Fibroblast of lung (primary cell): ENCODE measurements at regions not wholly inside any gene's neighbourhood (a gene's known extent, or its start where the extent isn't known, plus 50 kb on each side); places are given as distances from the start of the nearest gene placed in this dataset.

Experiments
- DNase-seq, 2 donors: peaks; one replicate each; pipeline versions ENCODE4 v3.0.0 to v3.0.0-alpha.2; 2010; ENCODE audit warnings: low read depth in 2 of 2
- H2AFZ ChIP-seq: 2 replicates; pipeline ENCODE4 v1.5.1; 2012; ENCODE audit warnings: low read length, control low read depth, inconsistent platforms
- H3K27ac ChIP-seq: 2 replicates; pipeline ENCODE4 v1.5.1; 2011; ENCODE audit warnings: low read length, control low read depth; ENCODE audit not compliant: insufficient read depth
- H3K27me3 ChIP-seq: 2 replicates; pipeline ENCODE4 v1.5.1; 2011; ENCODE audit warnings: mild to moderate bottlenecking, low read length; ENCODE audit not compliant: control insufficient read depth, insufficient read depth
- H3K36me3 ChIP-seq: 2 replicates; pipeline ENCODE4 v1.5.1; 2011; ENCODE audit warnings: low read length; ENCODE audit not compliant: control insufficient read depth, insufficient read depth
- H3K4me1 ChIP-seq: 2 replicates; pipeline ENCODE4 v1.5.1; 2011; ENCODE audit warnings: low read length; ENCODE audit not compliant: control insufficient read depth, insufficient read depth; ENCODE audit errors: extremely low read depth
- H3K4me2 ChIP-seq: 2 replicates; pipeline ENCODE4 v1.5.1; 2011; ENCODE audit warnings: low read length, control low read depth; ENCODE audit not compliant: insufficient read depth; ENCODE audit errors: extremely low read depth
- H3K4me3 ChIP-seq, 4 experiments: fragments of 200-600 bp in 1 of 4; sonication (generic) in 1 of 4; replicated peaks in 1 of 4; 2 replicates each; pipeline ENCODE4 v1.5.1; 2011 to 2016; ENCODE audit warnings: low read length in 4 of 4, low read depth in 3 of 4, mild to moderate bottlenecking in 3 of 4, control low read depth in 2 of 4, inconsistent platforms in 1 of 4, mixed read lengths in 1 of 4; ENCODE audit not compliant: insufficient read depth in 1 of 4; ENCODE audit errors: control extremely low read depth in 1 of 4
- H3K79me2 ChIP-seq: 2 replicates; pipeline ENCODE4 v1.5.1; 2012; ENCODE audit warnings: mild to moderate bottlenecking, low read length, inconsistent platforms; ENCODE audit not compliant: control insufficient read depth, insufficient read depth
- H3K9ac ChIP-seq: 2 replicates; pipeline ENCODE4 v1.5.1; 2011; ENCODE audit warnings: mild to moderate bottlenecking, low read length, control low read depth; ENCODE audit not compliant: insufficient read depth
- H3K9me3 ChIP-seq: 2 replicates; pipeline ENCODE4 v1.5.1; 2012; ENCODE audit warnings: low read depth, low read length; ENCODE audit not compliant: control insufficient read depth, insufficient read depth
- H4K20me1 ChIP-seq: 2 replicates; pipeline ENCODE4 v1.5.1; 2011; ENCODE audit warnings: low read length; ENCODE audit not compliant: control insufficient read depth, insufficient read depth; ENCODE audit errors: extremely low read depth
- CTCF ChIP-seq, 2 donors: IDR thresholded peaks in 1 of 2; conservative IDR thresholded peaks in 1 of 2; 1 replicate in 1 of 2; 2 replicates in 1 of 2; pipeline ENCODE4 v1.5.1; 2011 to 2012; ENCODE audit warnings: low read length in 2 of 2, control low read depth in 1 of 2, inconsistent platforms in 1 of 2, low read depth in 1 of 2, mild to moderate bottlenecking in 1 of 2
- EZH2 ChIP-seq: IDR thresholded peaks from 2 replicates; pipeline ENCODE4 v1.5.1; 2012; ENCODE audit warnings: low read length, control low read depth, mild to moderate bottlenecking; ENCODE audit errors: missing control alignments

- Histone ChIP-seq H3K36me3 (no peaks in the 10 kb centered on the region), H3K27me3 (no peaks in the 10 kb centered on the region), H4K20me1 (no peaks in the 10 kb centered on the region), H3K4me3 (no peak overlapping the region), H3K9ac (no peak overlapping the region), H3K9me3 (no peaks in the 10 kb centered on the region), H3K27ac (no peak overlapping the region), H3K4me2 (no peak overlapping the region), H2AFZ (no peak overlapping the region), H3K4me1 (no peaks in the 10 kb centered on the region), H3K79me2 (no peaks in the 10 kb centered on the region)
- no peak for DNase-seq
- TF ChIP-seq CTCF (conservative IDR thresholded peaks at IDR 0.05 in 1 of 2, IDR thresholded peaks at IDR 0.05 in 1 of 2; ENCODE audit: low read depth in 1 of 2, low read length in 2 of 2) (no peak), EZH2 (no peak)
These were observed 242.3 kb upstream of the RAG2 start for GRCh38 chr11:36840378-36840777.

DNA sequence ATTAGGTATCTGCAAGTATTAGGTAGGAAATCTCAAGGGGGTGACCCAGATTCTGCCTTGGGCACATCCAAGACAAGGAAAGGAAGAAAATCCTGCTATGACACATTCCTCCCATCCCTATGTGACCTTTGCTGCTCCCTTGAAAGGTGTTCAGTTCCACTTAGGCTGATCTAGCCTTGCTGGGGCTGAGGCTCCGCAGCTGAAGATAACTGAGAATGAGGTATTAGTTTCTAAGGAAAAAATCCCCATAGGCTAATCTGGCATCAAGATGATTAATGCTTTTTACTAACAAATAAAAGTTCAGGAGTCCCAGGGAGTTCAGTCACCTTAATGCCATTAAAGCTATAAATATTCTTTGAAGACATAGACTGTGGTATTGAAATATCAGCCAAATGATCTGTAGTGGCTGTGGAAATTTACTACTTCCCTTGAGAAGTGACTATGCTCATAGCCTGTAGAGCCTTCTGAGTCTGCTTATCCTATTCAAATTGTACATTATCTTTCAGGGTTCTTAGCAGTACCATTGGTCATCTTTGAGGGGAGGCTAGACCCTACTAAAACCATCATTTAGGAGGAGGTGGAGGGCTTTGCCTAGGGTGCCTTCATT is 239.9 kb upstream of the RAG2 start:
- Histone ChIP-seq H4K20me1 (no peaks in the 10 kb centered on the region), H3K4me3 (no peak overlapping the region), H3K9ac (no peak overlapping the region), H3K4me2 (no peak overlapping the region), H3K36me3 (no peaks in the 10 kb centered on the region), H2AFZ (no peak overlapping the region), H3K27ac (no peak overlapping the region), H3K27me3 (no peaks in the 10 kb centered on the region), H3K79me2 (no peaks in the 10 kb centered on the region), H3K4me1 (no peaks in the 10 kb centered on the region), H3K9me3 (no peaks in the 10 kb centered on the region)
- DNase-seq: no peak
- no peak for TF ChIP-seq CTCF (conservative IDR thresholded peaks at IDR 0.05 in 1 of 2, IDR thresholded peaks at IDR 0.05 in 1 of 2; ENCODE audit: low read depth in 1 of 2, low read length in 2 of 2)
- no peak for TF ChIP-seq EZH2

GRCh38 chr11:36825251-36825650 is 227.2 kb upstream of the RAG2 start:
- Histone ChIP-seq H3K36me3 (no peaks in the 10 kb centered on the region), H3K4me2 (no peak overlapping the region), H3K4me3 (no peak overlapping the region), H2AFZ (no peak overlapping the region), H3K79me2 (no peaks in the 10 kb centered on the region), H3K27me3 (no peaks in the 10 kb centered on the region), H3K27ac (no peak overlapping the region), H3K9ac (no peak overlapping the region), H3K9me3 (no peaks in the 10 kb centered on the region), H3K4me1 (no peaks in the 10 kb centered on the region), H4K20me1 (no peaks in the 10 kb centered on the region)
- no peak for DNase-seq
- no peak for TF ChIP-seq EZH2
- TF ChIP-seq CTCF (conservative IDR thresholded peaks at IDR 0.05 in 1 of 2, IDR thresholded peaks at IDR 0.05 in 1 of 2; ENCODE audit: low read depth in 1 of 2, low read length in 2 of 2): no peak
